Panc1 (cell line): ENCODE measurements at regions not wholly inside any gene's neighbourhood (a gene's known extent, or its start where the extent isn't known, plus 50 kb on each side); places are given as distances from the start of the nearest gene placed in this dataset.

ENCODE experiments used
- ATAC-seq: fragments of 200-7000 bp; cut with Tn5 transposase; 2 replicates; pipeline ENCODE4 v1.9.1; 2020; ENCODE audit warnings: mild to moderate bottlenecking, moderate library complexity
- BruUV-seq: library from RNA; stranded (reverse); fragments of 400-500 nt; replicated peaks from 2 replicates; lab custom pipeline; 2021; lab: Mats Ljungman, UMichigan
- CTCF ChIA-PET: fragments of 300-600 bp; sonication (Branson Sonifier 250); formaldehyde crosslinking; loops from one replicate; lab custom pipeline; 2022; ENCODE audit warnings: antibody characterized with exemption; lab: Charles Lee
- POLR2A ChIA-PET: fragments of 300-600 bp; sonication (Branson Sonifier 250); formaldehyde crosslinking; loops from one replicate; lab custom pipeline; 2022; ENCODE audit warnings: antibody characterized with exemption; lab: Charles Lee
- DNase-seq: peaks from one replicate; pipeline ENCODE4 v3.0.0-alpha.2; 2010; ENCODE audit warnings: low read depth, low spot score
- H3K27ac ChIP-seq: 2 replicates; pipeline ENCODE4 v1.5.1; 2011; ENCODE audit warnings: mild to moderate bottlenecking, low read length, inconsistent platforms
- H3K27me3 ChIP-seq: fragments of 200-500 bp; sonication (Bioruptor generic); 2 replicates; pipeline ENCODE4 v1.6.0; 2014; ENCODE audit warnings: low read length, inconsistent platforms; ENCODE audit not compliant: control insufficient read depth, insufficient read depth
- H3K36me3 ChIP-seq: fragments of 200-500 bp; sonication (Bioruptor generic); 2 replicates; pipeline ENCODE4 v1.5.1; 2014; ENCODE audit warnings: inconsistent platforms, mild to moderate bottlenecking, low read length, moderate library complexity; ENCODE audit not compliant: control insufficient read depth, insufficient read depth
- H3K4me1 ChIP-seq: 2 replicates; pipeline ENCODE4 v1.5.1; 2011; ENCODE audit warnings: inconsistent platforms, mild to moderate bottlenecking, low read length, moderate library complexity; ENCODE audit not compliant: control insufficient read depth, insufficient read depth
- H3K4me3 ChIP-seq, 2 experiments: 2 replicates each; pipeline ENCODE4 v1.5.1; 2011 to 2012; ENCODE audit warnings: low read depth in 2 of 2, low read length in 2 of 2, mild to moderate bottlenecking in 2 of 2, inconsistent platforms in 1 of 2, moderate library complexity in 1 of 2
- H3K9me3 ChIP-seq: fragments of 200-500 bp; sonication (Bioruptor generic); 2 replicates; pipeline ENCODE4 v1.5.1; 2014; ENCODE audit warnings: low read depth, mild to moderate bottlenecking, inconsistent platforms, low read length, moderate library complexity; ENCODE audit not compliant: control insufficient read depth, insufficient read depth
- CTCF ChIP-seq: fragments of 450-650 bp; IDR thresholded peaks from 2 replicates; pipeline ENCODE4 v1.5.1; 2017; ENCODE audit warnings: mild to moderate bottlenecking
- POLR2AphosphoS5 ChIP-seq: IDR thresholded peaks from 2 replicates; pipeline ENCODE4 v1.6.1; 2012; ENCODE audit warnings: mild to moderate bottlenecking, low read depth, low read length, moderate library complexity
- REST ChIP-seq, 2 experiments: IDR thresholded peaks; 2 replicates each; pipeline ENCODE4 v1.6.1; 2011 to 2012; ENCODE audit warnings: low read depth in 2 of 2, control low read depth in 1 of 2, low read length in 1 of 2, mild to moderate bottlenecking in 1 of 2, moderate library complexity in 1 of 2; ENCODE audit not compliant: insufficient read depth in 1 of 2
- SIN3A ChIP-seq: IDR thresholded peaks from 2 replicates; pipeline ENCODE4 v1.6.1; 2012; ENCODE audit warnings: low read depth, mild to moderate bottlenecking, low read length, moderate library complexity, borderline replicate concordance; ENCODE audit not compliant: insufficient read depth
- TCF7L2 ChIP-seq: IDR thresholded peaks from 2 replicates; pipeline ENCODE4 v1.6.1; 2011; ENCODE audit warnings: mild to moderate bottlenecking, low read depth, low read length, inconsistent platforms
- in situ Hi-C: cut with HindIII; loops from 2 replicates; pipeline ENCODE4 v1.10.0; 2016; ENCODE audit warnings: low sequenced_read_pairs, low pct_unique_long_range_greater_than_20kb
- intact Hi-C: fragments of 100-400 bp; cut with micrococcal nuclease; formaldehyde crosslinking; loops from one replicate; pipeline ENCODE4 v1.10.0; 2022; ENCODE audit not compliant: unreplicated experiment

- CTCF ChIA-PET, result no interaction called here
- DNase-seq, result no peak
- in situ Hi-C loops, result no loop called here
- intact Hi-C loops, result no loop called here
- no peak overlapping the region for H3K4me3 ChIP-seq
- no peaks in the 10 kb centered on the region for H3K9me3 ChIP-seq
- H3K4me1 ChIP-seq, result no peaks in the 10 kb centered on the region
- H3K36me3 ChIP-seq, result no peaks in the 10 kb centered on the region
- TF ChIP-seq CTCF (no peak), TCF7L2 (no peak), POLR2AphosphoS5 (no peak), REST (IDR thresholded peaks at IDR 0.05; ENCODE audit: insufficient read depth in 1 of 2, low read depth in 2 of 2, low read length in 1 of 2) (no peak), SIN3A (no peak)
- no peak overlapping the region for H3K27ac ChIP-seq
- no peaks in the 10 kb centered on the region for H3K27me3 ChIP-seq
- POLR2A ChIA-PET, result no interaction called here
- no TSS peak for BruUV-seq
- no peak for ATAC-seq
These were observed 181.5 kb downstream of the MATN1 start for GRCh38 chr1:30541721-30542485.

GRCh38 chr1:30540611-30541192 is 182.7 kb downstream of the MATN1 start:
- no peak for ATAC-seq
- TF ChIP-seq REST (IDR thresholded peaks at IDR 0.05; ENCODE audit: insufficient read depth in 1 of 2, low read depth in 2 of 2, low read length in 1 of 2), result no peak
- TF ChIP-seq SIN3A, result no peak
- TF ChIP-seq CTCF, result no peak
- no peak for TF ChIP-seq POLR2AphosphoS5
- TF ChIP-seq TCF7L2, result no peak
- CTCF ChIA-PET, result no interaction called here

More at GRCh38 chr1:30540611-30541192, 182.7 kb downstream of the MATN1 start:
- H3K4me3 ChIP-seq, result no peak overlapping the region
- BruUV-seq, result no TSS peak
- no peaks in the 10 kb centered on the region for H3K9me3 ChIP-seq
- no peaks in the 10 kb centered on the region for H3K4me1 ChIP-seq
- no peaks in the 10 kb centered on the region for H3K27me3 ChIP-seq
- in situ Hi-C loops (no loop called here), intact Hi-C loops (no loop called here)
- no peak for DNase-seq
- no peak overlapping the region for H3K27ac ChIP-seq
- H3K36me3 ChIP-seq, result no peaks in the 10 kb centered on the region
- POLR2A ChIA-PET, result no interaction called here
